ENCODE measurements at regions not wholly inside any gene's neighbourhood (a gene's known extent, or its start where the extent isn't known, plus 50 kb on each side); places are given as distances from the start of the nearest gene placed in this dataset.

- TF ChIP-seq CEBPB (IDR thresholded peaks at IDR 0.05; ENCODE audit: borderline replicate concordance, low read depth, low read length) (no peak), FOXM1 (CRISPR knock-in tag; IDR thresholded peaks at IDR 0.05) (no peak), DPF2 (CRISPR knock-in tag; IDR thresholded peaks at IDR 0.05; ENCODE audit: borderline replicate concordance, low read depth) (no peak), CTCF (CRISPR knock-in tag; IDR thresholded peaks at IDR 0.05) (no peak), POLR2A (IDR thresholded peaks at IDR 0.05; ENCODE audit: insufficient read depth in 1 of 2, low read depth in 2 of 2, low read length in 2 of 2) (no peak), SRF (IDR thresholded peaks at IDR 0.05; ENCODE audit: low read depth, low read length) (no peak), PRDM4 (CRISPR knock-in tag; IDR thresholded peaks at IDR 0.05; ENCODE audit: borderline replicate concordance) (no peak), YY1 (IDR thresholded peaks at IDR 0.05; ENCODE audit: insufficient read depth, insufficient replicate concordance, low read depth, low read length) (no peak), ZNF709 (CRISPR knock-in tag; IDR thresholded peaks at IDR 0.05) (no peak)
Observed at GRCh38 chr1:113216664-113217063, 143.7 kb downstream of the LRIG2 start.
